ENCODE measurements at regions not wholly inside any gene's neighbourhood (a gene's known extent, or its start where the extent isn't known, plus 50 kb on each side); places are given as distances from the start of the nearest gene placed in this dataset.

DNA sequence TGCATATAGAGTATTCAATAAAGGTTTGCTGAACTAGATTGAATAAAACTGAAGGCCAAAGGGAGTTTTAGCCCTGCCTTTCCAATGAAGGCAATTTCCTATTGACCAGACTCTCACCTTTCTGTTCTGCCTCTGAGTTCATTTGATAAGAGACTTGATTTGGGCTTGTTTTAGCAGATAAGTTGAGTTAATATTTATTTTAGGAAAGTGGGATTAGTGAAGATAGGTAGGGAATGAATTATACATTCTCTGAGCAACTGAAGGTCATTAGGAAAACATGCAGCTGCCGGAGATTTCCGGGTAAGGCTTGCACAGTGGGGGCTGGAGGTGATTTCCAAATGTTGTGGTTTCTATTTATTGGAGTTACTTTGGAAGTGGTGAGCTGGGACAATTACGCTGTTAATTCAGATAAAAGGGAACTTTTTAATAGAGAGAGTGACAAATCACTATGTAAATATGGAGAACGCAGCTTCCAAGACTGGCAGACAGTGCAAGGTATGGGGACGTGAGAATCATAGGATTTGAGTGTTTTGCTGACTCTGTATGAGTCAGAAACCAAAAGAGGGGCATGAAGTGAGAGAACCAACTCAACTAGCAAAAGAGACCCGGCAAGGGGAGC lies 553.6 kb upstream of the BOD1L1 start:
- TF ChIP-seq, protein P1, sequence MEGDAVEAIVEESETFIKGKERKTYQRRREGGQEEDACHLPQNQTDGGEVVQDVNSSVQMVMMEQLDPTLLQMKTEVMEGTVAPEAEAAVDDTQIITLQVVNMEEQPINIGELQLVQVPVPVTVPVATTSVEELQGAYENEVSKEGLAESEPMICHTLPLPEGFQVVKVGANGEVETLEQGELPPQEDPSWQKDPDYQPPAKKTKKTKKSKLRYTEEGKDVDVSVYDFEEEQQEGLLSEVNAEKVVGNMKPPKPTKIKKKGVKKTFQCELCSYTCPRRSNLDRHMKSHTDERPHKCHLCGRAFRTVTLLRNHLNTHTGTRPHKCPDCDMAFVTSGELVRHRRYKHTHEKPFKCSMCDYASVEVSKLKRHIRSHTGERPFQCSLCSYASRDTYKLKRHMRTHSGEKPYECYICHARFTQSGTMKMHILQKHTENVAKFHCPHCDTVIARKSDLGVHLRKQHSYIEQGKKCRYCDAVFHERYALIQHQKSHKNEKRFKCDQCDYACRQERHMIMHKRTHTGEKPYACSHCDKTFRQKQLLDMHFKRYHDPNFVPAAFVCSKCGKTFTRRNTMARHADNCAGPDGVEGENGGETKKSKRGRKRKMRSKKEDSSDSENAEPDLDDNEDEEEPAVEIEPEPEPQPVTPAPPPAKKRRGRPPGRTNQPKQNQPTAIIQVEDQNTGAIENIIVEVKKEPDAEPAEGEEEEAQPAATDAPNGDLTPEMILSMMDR (conservative IDR thresholded peaks at IDR 0.05), result no peak
- no peak for TF ChIP-seq EZH2 (IDR thresholded peaks at IDR 0.05; ENCODE audit: low read depth)
